GM19328 (cell line): ENCODE measurements at regions not wholly inside any gene's neighbourhood (a gene's known extent, or its start where the extent isn't known, plus 50 kb on each side); places are given as distances from the start of the nearest gene placed in this dataset.
"Not testable (repeated sequence)": the region's sequence is repeated elsewhere in the genome, so short reads cannot be mapped to it uniquely, and the experiment has no call there.

Experiments used
- ATAC-seq: cut with Tn5 transposase; IDR thresholded peaks from one replicate; pipeline ENCODE4 v1.9.1; 2021; ENCODE audit warnings: mild to moderate bottlenecking, moderate library complexity; ENCODE audit not compliant: unreplicated experiment

- ATAC-seq: no peak
Observed at GRCh38 chr5:111983459-111983858, 226.5 kb upstream of the NREP start.

- ATAC-seq: no peak
Observed at GRCh38 chr5:111977436-111977829, 220.4 kb upstream of the NREP start.

- no peak for ATAC-seq
Observed at GRCh38 chr5:111976705-111977435, 219.9 kb upstream of the NREP start.

GRCh38 chr5:111975133-111975532 lies 218.1 kb upstream of the NREP start:
- no peak for ATAC-seq

- ATAC-seq: no peak
Observed at GRCh38 chr5:111973961-111974360, 217.0 kb upstream of the NREP start.

GRCh38 chr5:111972548-111972947 lies 215.6 kb upstream of the NREP start:
- no peak for ATAC-seq

- ATAC-seq: no peak
Observed at GRCh38 chr5:111972080-111972479, 215.1 kb upstream of the NREP start.

GRCh38 chr5:111968459-111968858 lies 211.5 kb upstream of the NREP start:
- no peak for ATAC-seq

- no peak for ATAC-seq
Observed at GRCh38 chr5:111967463-111967862, 210.5 kb upstream of the NREP start.

GRCh38 chr5:111966290-111966689 lies 209.3 kb upstream of the NREP start:
- ATAC-seq: no peak

- ATAC-seq: no peak
Observed at GRCh38 chr5:111963555-111963954, 206.6 kb upstream of the NREP start.

GRCh38 chr5:111962906-111963305 lies 205.9 kb upstream of the NREP start:
- no peak for ATAC-seq

GRCh38 chr5:111961862-111962261 lies 204.9 kb upstream of the NREP start:
- no peak for ATAC-seq

GRCh38 chr5:111960476-111961215 lies 203.7 kb upstream of the NREP start:
- no peak for ATAC-seq

GRCh38 chr5:111958851-111959250 lies 201.9 kb upstream of the NREP start:
- ATAC-seq: no peak

GRCh38 chr5:111956765-111957164 lies 199.8 kb upstream of the NREP start:
- not testable (repeated sequence) for ATAC-seq

GRCh38 chr5:111954516-111955395 lies 197.8 kb upstream of the NREP start:
- peak; percentile 68 for ATAC-seq

- ATAC-seq: no peak
Observed at GRCh38 chr5:111953351-111954127, 196.5 kb upstream of the NREP start.

- no peak for ATAC-seq
Observed at GRCh38 chr5:111952555-111952954, 195.6 kb upstream of the NREP start.

GRCh38 chr5:111950660-111951059 lies 193.7 kb upstream of the NREP start:
- no peak for ATAC-seq
